ENCODE measurements at regions not wholly inside any gene's neighbourhood (a gene's known extent, or its start where the extent isn't known, plus 50 kb on each side); places are given as distances from the start of the nearest gene placed in this dataset.

DNA sequence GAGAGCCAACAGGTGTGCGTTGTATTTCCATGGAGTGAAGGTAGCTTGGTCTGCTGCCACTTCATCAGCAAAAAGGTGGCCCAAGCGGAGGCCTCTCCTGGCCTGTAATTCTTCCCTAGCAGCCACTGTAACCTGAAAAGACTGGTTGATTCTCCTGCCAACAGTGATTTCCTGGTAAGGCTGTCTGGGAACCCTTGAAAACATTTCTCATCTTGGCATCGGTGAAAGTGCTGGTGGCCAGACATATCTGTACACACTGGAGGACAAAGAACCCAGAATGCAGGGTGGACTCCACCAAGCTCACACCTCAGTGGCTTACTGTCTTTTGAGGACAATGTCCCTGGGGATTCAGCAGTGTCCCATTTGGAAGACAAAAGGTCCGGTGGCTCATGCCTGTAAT, 128.0 kb downstream of the TRIM29 start:
- TF ChIP-seq POLR2A (IDR thresholded peaks at IDR 0.05): no peak
- H3K4me3 ChIP-seq: no peak overlapping the region
- no peaks in the 10 kb centered on the region for H3K27me3 ChIP-seq
- H3K9me3 ChIP-seq: no peaks in the 10 kb centered on the region
- H3K36me3 ChIP-seq: no peaks in the 10 kb centered on the region
- no peak overlapping the region for H3K27ac ChIP-seq
- DNase-seq: no peak
- peaks cover 0 to 4% (median 0%) of the 10 kb centered on the region in 4 donors for H3K4me1 ChIP-seq

DNA sequence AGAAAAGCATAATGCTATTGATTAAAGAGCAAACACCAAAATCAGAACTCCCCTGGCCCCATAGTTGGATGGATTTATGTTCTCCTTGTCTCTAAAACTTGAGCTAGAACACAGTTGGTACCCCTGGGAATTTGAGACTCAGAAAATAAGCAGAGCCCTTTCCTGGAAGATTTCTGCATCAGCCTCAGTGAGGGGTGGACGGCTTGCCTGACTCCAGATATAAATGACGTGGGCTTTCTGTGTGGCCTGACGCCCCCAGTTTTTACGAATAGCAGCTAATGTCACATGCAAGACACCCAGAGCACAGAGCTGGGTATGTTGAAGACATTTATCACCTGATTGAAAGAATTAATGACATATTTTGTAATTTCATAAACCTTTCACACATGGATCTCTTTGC, 130.8 kb downstream of the TRIM29 start:
- H3K27ac ChIP-seq: no peak overlapping the region
- H3K4me3 ChIP-seq: no peak overlapping the region
- H3K4me1 ChIP-seq: no peaks in the 10 kb centered on the region
- no peak for DNase-seq
- H3K9me3 ChIP-seq: no peaks in the 10 kb centered on the region
- no peaks in the 10 kb centered on the region for H3K27me3 ChIP-seq
- TF ChIP-seq POLR2A (IDR thresholded peaks at IDR 0.05): no peak
- TF ChIP-seq, protein P1, sequence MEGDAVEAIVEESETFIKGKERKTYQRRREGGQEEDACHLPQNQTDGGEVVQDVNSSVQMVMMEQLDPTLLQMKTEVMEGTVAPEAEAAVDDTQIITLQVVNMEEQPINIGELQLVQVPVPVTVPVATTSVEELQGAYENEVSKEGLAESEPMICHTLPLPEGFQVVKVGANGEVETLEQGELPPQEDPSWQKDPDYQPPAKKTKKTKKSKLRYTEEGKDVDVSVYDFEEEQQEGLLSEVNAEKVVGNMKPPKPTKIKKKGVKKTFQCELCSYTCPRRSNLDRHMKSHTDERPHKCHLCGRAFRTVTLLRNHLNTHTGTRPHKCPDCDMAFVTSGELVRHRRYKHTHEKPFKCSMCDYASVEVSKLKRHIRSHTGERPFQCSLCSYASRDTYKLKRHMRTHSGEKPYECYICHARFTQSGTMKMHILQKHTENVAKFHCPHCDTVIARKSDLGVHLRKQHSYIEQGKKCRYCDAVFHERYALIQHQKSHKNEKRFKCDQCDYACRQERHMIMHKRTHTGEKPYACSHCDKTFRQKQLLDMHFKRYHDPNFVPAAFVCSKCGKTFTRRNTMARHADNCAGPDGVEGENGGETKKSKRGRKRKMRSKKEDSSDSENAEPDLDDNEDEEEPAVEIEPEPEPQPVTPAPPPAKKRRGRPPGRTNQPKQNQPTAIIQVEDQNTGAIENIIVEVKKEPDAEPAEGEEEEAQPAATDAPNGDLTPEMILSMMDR (IDR thresholded peaks at IDR 0.05): no peak
- H3K36me3 ChIP-seq: no peaks in the 10 kb centered on the region

DNA sequence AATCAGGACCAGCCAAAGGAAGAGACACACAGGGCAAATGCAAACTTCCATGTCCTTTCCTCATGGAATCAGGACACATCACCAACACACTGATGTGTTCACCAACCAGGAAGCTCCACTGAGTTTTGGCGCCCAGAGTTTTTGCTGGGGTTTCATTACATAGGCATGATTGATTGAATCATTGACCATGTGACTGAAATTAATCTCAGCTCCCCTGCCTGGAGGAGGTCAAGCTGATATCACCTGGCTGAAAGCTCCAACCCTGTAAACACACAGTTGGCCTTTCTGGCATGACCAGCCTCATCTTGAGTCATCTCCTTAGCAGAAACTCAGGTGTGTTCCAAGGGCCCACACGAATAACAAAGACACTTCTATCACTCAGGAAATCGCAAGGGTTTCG, 133.2 kb downstream of the TRIM29 start:
- TF ChIP-seq POLR2A (IDR thresholded peaks at IDR 0.05): no peak
- TF ChIP-seq, protein P1 (IDR thresholded peaks at IDR 0.05): no peak
- Histone ChIP-seq H3K36me3 (no peaks in the 10 kb centered on the region), H3K9me3 (no peaks in the 10 kb centered on the region), H3K27ac (no peak overlapping the region), H3K4me1 (no peaks in the 10 kb centered on the region), H3K27me3 (no peaks in the 10 kb centered on the region), H3K4me3 (no peak overlapping the region)
- DNase-seq: no peak

DNA sequence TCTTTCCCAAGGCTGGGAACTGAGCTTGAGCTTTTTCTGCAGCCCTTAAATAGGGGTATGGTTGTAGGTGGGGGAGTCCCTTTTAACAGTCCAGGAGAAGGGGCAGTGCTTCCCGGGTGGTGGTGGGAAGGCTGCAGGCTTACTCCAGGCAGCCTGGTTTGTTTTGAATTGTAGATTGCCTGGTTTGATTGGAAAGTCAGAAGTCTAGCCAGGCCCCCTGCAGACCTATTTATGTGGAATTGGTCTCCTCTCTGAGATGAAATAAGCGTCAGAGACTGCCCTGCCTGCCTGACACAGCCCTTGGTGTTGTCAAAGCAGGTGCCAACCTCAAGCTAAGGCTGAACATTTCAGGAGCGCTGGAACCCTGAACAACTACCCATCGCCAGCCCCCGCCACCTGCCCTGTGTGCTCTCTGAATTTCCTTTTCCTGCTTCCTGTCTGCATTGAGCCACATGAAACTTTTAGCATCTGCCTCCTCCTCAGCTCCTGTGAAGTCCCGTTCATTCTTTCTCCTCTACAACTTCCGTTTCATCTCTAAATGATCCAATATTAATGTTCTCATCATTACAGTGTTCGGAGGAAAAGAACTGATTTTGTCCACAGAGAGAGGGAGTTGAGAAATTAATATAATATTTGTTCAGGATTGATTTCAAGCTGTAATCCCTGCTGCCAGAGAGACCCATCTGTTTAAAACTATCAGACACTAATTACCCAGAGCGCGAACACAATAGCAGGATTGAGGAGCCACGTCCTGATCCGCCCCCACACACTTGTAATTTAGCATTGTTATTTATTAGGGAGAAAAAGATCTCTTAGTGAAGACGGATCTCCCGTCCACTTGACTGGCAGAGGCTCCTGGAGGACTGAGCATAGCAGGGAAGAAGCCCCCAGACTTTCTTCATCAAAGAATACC, 136.5 kb downstream of the TRIM29 start:
- Histone ChIP-seq H3K27me3 (no peaks in the 10 kb centered on the region), H3K36me3 (no peaks in the 10 kb centered on the region), H3K27ac (no peak overlapping the region), H3K4me3 (no peak overlapping the region), H3K9me3 (no peaks in the 10 kb centered on the region), H3K4me1 (no peaks in the 10 kb centered on the region)
- no peak for TF ChIP-seq POLR2A (IDR thresholded peaks at IDR 0.05)
- TF ChIP-seq, protein P1 (IDR thresholded peaks at IDR 0.05): no peak
- DNase-seq: no peak

DNA sequence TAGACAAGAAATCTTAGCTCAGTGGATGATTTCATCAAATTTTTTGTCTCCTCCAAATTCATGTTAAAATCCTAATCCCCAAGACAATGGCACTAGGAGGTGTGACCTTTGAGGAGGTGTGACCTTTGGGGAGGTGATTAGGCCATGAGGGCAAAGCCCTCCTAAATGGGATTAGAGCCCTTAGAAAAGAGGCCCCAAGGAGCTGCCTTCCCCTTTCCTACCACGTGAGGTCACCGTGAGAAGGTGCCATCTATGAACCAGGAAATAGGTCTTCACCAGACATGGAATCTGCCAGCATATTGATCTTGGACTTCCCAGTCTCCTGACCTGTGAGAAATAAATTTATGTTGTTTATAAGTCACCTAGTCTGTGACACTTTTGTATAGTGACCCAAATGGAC, 138.7 kb downstream of the TRIM29 start:
- no peak for DNase-seq
- Histone ChIP-seq H3K4me1 (no peaks in the 10 kb centered on the region), H3K27ac (no peak overlapping the region), H3K36me3 (no peaks in the 10 kb centered on the region), H3K4me3 (no peak overlapping the region), H3K27me3 (no peaks in the 10 kb centered on the region), H3K9me3 (no peaks in the 10 kb centered on the region)
- TF ChIP-seq POLR2A (IDR thresholded peaks at IDR 0.05): no peak
- TF ChIP-seq, protein P1 (IDR thresholded peaks at IDR 0.05): peak in 3 of 6 experiments; percentile 13 to 16 (median 13)

DNA sequence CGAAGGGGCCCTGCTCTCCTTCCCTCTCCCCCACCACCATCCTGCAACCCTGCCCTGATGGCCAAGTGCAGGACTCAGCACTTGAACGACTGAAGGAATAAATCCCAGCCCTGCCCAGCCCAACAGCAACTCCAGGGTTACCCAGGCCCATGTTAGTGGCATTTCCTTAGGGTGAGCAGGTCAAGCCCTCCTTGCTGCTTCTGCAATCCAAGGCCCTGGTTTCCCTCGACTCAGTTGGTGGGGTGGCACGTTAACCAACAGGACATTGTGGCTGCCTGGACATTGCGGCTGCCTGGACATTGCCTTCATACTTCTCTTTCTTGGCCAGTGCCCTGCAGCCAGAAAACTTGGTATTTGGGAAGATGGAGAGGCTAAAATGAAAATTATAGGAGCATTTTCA, 141.4 kb downstream of the TRIM29 start:
- Histone ChIP-seq H3K27ac (no peak overlapping the region), H3K36me3 (no peaks in the 10 kb centered on the region), H3K27me3 (no peaks in the 10 kb centered on the region), H3K4me3 (no peak overlapping the region), H3K4me1 (no peaks in the 10 kb centered on the region), H3K9me3 (no peaks in the 10 kb centered on the region)
- no peak for DNase-seq
- TF ChIP-seq, protein P1 (IDR thresholded peaks at IDR 0.05): no peak
- no peak for TF ChIP-seq POLR2A (IDR thresholded peaks at IDR 0.05)

Measured in Peyer's patch (tissue), 4 donors.